ENCODE measurements at regions not wholly inside any gene's neighbourhood (a gene's known extent, or its start where the extent isn't known, plus 50 kb on each side); places are given as distances from the start of the nearest gene placed in this dataset.

- TF ChIP-seq EZH2 (IDR thresholded peaks at IDR 0.05; ENCODE audit: borderline replicate concordance, low read length) (no peak), CTCF (IDR thresholded peaks at IDR 0.05; ENCODE audit: low read length) (no peak)
Measured at GRCh38 chr11:134761926-134762247, 349.8 kb upstream of the B3GAT1 start.

Data from OCI-LY1 (cell line).